SH-SY5Y (cell line): ENCODE measurements at regions not wholly inside any gene's neighbourhood (a gene's known extent, or its start where the extent isn't known, plus 50 kb on each side); places are given as distances from the start of the nearest gene placed in this dataset.

ENCODE experiments used
- GATA2 ChIP-seq: IDR thresholded peaks from 2 replicates; pipeline ENCODE4 v1.6.1; 2011; ENCODE audit warnings: mild to moderate bottlenecking, low read depth, low read length
- GATA3 ChIP-seq: IDR thresholded peaks from 2 replicates; pipeline ENCODE4 v1.6.1; 2011; ENCODE audit warnings: low read depth, mild to moderate bottlenecking, low read length, moderate library complexity

- TF ChIP-seq GATA3, result no peak
- no peak for TF ChIP-seq GATA2
Measured at GRCh38 chr14:99033951-99034350, 238.0 kb downstream of the BCL11B start.
